AG04449 (cell line): ENCODE measurements at regions not wholly inside any gene's neighbourhood (a gene's known extent, or its start where the extent isn't known, plus 50 kb on each side); places are given as distances from the start of the nearest gene placed in this dataset.

Source experiments
- CTCF ChIA-PET: fragments of 350-600 bp; formaldehyde crosslinking; extraction: SDS; loops from one replicate; lab custom pipeline; 2021; ENCODE audit warnings: antibody characterized with exemption; lab: Yijun Ruan, JAX
- POLR2A ChIA-PET: fragments of 400-600, 350-600 bp; formaldehyde crosslinking; extraction: SDS; loops from one replicate; lab custom pipeline; 2020; ENCODE audit warnings: antibody characterized with exemption, inconsistent platforms; lab: Yijun Ruan, JAX
- DNase-seq: peaks from one replicate; pipeline ENCODE4 v3.0.0-alpha.2; 2010; ENCODE audit warnings: low read depth, low spot score
- H3K4me3 ChIP-seq: 2 replicates; pipeline ENCODE4 v1.5.1; 2011; ENCODE audit warnings: low read depth, mild to moderate bottlenecking, control low read depth, low read length
- CTCF ChIP-seq: IDR thresholded peaks from one replicate; pipeline ENCODE4 v1.5.1; 2011; ENCODE audit warnings: mild to moderate bottlenecking, moderate library complexity, low read length, control low read depth, inconsistent platforms; ENCODE audit not compliant: insufficient read depth; ENCODE audit errors: missing control alignments

DNA sequence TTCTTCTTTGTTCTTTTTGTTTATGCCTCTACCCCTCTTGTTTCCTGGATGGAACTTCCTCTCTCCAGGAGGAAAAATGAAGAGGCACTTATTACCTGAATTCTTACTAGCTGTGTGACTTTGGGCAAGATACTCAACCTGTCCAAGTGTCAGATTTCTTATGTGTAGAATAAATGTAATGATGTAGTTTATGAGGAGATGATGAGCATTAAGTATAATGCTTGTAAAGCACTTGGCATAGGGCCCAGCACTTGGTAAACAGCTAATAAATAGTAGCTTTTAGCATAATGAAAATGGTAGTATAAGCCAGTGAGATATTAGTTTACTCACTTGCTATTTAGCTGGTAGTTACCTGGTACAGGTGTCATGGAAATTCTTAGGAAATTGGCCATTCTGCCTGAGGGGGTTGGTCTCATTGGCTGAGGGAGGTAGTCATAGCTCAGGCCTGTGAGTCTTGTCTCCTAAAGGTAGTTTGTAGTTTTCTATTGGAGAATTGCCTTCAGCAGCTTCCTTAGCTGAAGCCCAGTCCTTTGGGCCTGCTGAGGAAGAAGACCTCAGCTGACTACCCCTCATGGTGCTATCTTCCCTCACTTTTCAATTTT lies 133.4 kb upstream of the NABP1 start:
- POLR2A ChIA-PET: no interaction called here
- TF ChIP-seq CTCF: no peak
- H3K4me3 ChIP-seq: no peak overlapping the region
- no peak for DNase-seq
- CTCF ChIA-PET: interaction anchor here (0.7 to 5.9 kb wide), 7 partner anchors 10 to 618 kb away, joined by 3 to 48 read pairs (median 6); no protein-coding TSS in a partner anchor

DNA sequence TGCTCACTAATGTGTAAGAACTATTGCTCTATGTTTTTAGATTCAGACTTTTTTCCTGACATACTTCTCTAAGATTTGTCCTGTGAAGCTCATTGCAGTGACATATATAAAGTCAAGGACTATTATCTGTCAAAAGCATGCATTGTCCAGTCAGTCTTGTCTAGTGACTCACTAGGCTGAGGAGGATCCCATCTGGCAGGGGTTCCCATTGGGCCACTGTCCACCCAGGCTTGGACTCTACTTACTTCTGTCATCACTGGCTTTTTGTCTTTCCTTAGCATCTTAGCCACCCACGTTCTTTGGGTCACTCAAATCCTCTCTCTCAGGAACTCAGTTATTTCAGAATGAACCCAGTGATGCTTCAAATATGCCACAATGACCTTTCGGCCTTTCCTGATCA lies 132.6 kb upstream of the NABP1 start:
- TF ChIP-seq CTCF: no peak
- ChIA-PET CTCF (interaction anchor here (0.7 to 5.9 kb wide), 5 partner anchors 7 to 268 kb away, joined by 3 to 48 read pairs (median 4); no protein-coding TSS in a partner anchor), POLR2A (no interaction called here)
- DNase-seq: no peak
- H3K4me3 ChIP-seq: no peak overlapping the region

GRCh38 chr2:191552066-191552465 lies 125.9 kb upstream of the NABP1 start:
- TF ChIP-seq CTCF: no peak
- H3K4me3 ChIP-seq: no peak overlapping the region
- CTCF ChIA-PET: interaction anchor here (0.7 to 6.9 kb wide), 10 partner anchors 7 to 611 kb away, joined by 3 to 65 read pairs (median 4); no protein-coding TSS in a partner anchor
- DNase-seq: no peak
- POLR2A ChIA-PET: no interaction called here

- no peak overlapping the region for H3K4me3 ChIP-seq
- POLR2A ChIA-PET: no interaction called here
- CTCF ChIA-PET: interaction anchor here (0.6 to 6.9 kb wide), 21 partner anchors 9 to 734 kb away, joined by 3 to 66 read pairs (median 4); no protein-coding TSS in a partner anchor
- TF ChIP-seq CTCF: no peak
- no peak for DNase-seq
Observed at GRCh38 chr2:191554240-191554639, 123.7 kb upstream of the NABP1 start.

- ChIA-PET POLR2A (no interaction called here), CTCF (interaction anchor here (0.6 to 6.9 kb wide), 30 partner anchors 10 to 733 kb away, joined by 3 to 66 read pairs (median 4); no protein-coding TSS in a partner anchor)
- peak; percentile 61 for TF ChIP-seq CTCF
- no peak overlapping the region for H3K4me3 ChIP-seq
- DNase-seq: no peak
Observed at GRCh38 chr2:191555092-191555742, 122.7 kb upstream of the NABP1 start.

GRCh38 chr2:191556463-191556862 lies 121.5 kb upstream of the NABP1 start:
- no peak for TF ChIP-seq CTCF
- DNase-seq: no peak
- CTCF ChIA-PET: interaction anchor here (1.1 to 6.9 kb wide), 11 partner anchors 10 to 606 kb away, joined by 3 to 66 read pairs (median 6); no protein-coding TSS in a partner anchor
- H3K4me3 ChIP-seq: no peak overlapping the region
- POLR2A ChIA-PET: no interaction called here
